Hypothalamus (tissue), 51 donors: ENCODE measurements at regions not wholly inside any gene's neighbourhood (a gene's known extent, or its start where the extent isn't known, plus 50 kb on each side); places are given as distances from the start of the nearest gene placed in this dataset.

ENCODE experiments used
- DNase-seq, 51 donors: peaks; one replicate each; lab custom pipeline; 2025; lab: John Stamatoyannopoulos, UW

DNA sequence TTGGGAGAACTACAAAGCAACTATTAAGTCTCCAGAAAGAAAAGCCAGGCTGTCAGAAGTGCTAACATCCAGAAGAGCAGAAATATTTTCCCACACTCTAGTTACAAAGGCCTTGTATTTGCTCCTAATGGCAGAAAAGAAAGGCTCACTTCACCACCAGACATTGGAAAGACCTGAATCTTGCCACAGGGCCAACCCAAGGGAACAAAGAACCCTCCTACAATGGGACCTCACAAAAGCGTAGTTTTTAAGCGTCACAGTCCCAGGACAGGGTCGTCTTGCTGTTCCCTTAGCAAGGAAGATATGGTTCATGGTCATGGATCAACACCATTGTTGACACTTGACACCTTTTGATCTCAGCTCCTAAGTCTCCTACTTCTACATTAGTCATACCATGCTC is 119.1 kb downstream of the RPS29 start:
- no peak for DNase-seq

DNA sequence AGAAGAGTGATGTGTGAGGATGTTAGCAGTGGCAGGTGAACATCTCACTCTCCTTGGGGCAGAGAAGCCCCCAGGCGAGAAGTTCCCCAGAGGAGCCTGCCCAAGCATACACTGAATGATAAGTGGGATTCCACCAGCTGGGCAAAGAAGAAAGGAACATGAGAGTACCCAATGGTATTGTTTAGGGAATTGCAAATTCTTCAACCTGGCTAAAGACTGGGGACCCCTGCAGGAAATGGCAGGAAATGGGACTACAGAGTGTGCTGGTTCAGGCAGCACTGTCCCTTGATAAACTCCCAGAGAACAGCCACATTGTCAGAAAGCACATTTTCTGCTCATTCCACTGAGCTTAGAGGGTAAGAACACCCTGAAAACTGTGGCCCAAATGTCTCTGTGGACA is 121.3 kb downstream of the RPS29 start:
- no peak for DNase-seq

DNA sequence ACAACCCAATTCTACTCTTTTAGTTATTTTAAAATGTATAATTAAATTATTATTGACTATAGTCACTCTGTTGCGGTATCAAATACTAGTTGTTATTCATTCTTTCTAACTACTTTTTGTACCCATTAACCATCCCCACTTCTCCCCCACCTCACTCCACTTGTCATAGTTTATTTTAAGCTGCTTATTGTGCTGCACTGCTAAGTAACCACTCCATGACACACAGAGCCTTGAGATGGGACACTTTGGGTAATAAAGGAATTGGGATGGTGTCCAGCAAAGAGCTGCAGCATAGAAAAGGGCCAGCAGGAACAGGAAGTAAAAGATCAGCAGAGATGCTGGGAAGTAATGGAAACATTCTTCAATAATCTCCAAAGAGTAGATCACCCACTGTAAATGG is 123.0 kb downstream of the RPS29 start:
- DNase-seq: no peak

DNA sequence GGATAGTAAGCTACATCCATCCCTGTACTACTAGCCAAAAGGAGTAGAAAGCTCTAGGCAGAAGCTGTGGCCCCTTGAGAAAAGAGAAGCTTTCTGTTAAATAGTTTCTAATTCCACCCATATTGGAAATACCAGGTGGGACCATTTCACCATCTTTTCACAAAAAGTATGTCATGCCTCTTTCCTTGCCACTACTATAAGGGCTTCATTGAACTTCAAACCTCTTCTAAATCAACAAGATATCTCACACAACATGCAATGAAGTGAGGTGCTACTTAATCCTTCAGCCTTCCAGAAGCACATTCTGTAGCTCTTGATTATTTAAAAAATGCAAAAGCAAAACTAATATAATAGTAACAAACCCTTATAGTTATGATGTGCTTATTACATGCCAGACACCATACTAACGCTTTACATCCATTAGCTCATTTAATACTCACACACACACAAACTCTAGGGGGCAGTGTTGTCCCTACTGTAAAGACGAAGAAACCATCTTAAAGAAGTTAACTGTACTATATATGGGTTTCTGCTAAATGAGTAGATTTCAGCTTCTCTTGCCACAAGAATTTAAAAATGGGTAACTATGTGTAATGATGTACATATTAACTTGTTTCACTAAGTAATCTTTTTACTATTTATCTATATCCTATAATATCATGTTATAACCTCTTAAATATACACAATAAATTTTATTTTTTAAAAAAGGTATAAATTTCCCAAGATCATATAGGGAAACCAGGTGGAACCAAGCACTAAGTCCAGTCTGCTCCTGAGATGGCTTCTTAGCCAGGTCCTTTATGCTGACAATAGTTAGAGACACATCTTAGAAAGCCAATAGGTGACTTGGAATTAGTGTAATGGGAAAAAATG is 124.4 kb downstream of the RPS29 start:
- DNase-seq: peak in 3 of 51 donors; percentile 1 to 12 (median 1)

DNA sequence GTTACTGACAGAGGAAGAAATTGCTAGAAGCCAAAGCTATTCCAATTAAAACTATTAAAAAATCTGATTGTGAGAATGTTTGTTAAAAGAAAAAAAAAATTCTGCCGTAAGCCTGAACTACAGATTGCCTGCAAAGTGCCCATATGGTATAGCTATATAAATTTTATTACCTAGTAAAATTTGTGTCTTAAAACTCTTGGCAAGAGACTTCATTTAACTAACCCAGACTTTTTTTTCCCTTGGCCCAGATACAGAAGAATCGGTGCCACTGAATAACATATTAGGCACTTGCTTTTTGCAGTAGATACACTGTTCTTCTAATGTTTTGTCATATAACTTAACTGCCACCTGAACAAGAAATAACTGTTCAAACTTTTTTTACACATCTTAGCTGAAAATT is 125.5 kb downstream of the RPS29 start:
- no peak for DNase-seq

DNA sequence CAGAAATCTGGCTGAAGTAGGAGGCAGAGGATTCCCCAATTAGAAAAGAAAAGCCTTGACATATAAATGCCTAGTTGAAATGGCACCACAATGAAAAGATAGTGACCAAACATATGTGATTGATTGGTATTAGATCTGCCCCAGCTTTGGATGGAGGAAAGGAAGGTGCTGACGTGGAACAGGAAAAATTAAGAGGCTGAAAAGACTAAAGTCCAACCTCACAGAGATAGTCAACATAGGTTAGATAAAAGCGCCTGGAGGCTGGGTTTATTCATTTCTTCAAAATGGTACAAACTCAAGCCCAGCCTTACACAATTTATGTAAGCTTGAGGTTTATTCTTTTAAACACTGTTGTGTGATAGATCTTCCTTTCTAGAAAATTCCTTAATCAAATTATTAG is 129.6 kb downstream of the RPS29 start:
- DNase-seq: no peak

DNA sequence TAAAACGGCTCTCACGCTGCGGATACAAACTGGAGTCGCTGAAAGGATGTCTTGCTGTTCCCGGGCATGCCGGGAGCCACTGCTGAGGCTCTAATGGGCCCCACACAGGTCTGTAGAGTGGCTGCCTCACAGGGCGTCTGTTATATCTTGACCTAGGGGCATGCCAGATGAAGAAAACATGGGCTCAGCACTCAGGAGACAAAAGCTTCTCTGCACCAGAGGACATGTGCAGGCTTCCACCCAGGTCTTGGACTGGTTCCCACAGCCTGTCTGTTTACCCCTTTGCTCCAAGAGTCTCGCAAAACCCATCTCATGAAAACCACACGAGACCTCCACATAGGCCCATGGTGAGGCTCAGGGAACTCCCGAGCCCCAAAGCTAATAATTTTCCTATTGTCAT is 134.2 kb downstream of the RPS29 start:
- DNase-seq: no peak

DNA sequence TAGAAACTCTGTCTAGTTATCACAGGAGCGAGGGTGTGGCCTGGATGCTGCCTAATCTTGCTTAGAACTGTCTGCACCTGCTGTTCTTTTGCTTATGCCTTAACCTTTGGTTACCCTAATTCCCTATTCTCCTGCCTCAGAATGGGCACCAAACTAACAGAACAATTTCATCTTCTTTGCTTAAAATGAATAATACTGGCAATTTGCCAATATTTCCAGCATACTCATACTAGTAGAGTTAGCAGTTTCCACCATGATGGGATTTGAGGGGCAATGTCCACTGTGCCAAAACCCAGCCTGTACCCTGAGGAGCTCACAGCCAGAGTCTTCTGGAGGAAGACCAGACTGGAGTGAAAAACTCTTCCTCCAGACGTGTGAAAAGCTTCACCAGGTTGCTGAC is 136.4 kb downstream of the RPS29 start:
- DNase-seq: no peak

DNA sequence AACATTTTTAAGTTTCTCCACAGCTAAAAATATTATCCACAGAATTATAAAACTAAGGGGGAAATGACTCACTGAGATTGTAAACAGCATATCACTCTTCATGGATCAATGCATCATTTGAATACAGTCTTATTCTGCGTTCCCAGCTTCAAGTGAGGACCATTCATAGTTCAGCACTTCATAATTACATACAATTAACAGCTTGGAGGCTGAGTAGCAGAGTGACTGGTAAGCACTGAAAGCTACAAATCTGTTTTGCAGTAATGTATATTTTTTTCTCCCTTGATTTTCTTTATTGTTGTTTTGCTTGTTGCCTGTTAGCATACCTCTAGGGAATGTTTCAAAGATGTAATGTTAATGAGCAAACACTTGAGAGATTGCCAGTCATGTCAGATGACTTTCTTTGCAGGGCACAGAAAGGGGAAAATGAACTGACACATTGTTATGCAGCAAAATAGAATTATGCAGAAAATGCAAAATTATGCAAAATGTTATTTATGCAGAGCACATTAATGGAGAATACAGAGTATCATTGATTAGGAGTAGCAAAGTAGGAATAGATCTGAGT is 138.6 kb downstream of the RPS29 start:
- DNase-seq: peak in 1 of 51 donors; percentile 3

DNA sequence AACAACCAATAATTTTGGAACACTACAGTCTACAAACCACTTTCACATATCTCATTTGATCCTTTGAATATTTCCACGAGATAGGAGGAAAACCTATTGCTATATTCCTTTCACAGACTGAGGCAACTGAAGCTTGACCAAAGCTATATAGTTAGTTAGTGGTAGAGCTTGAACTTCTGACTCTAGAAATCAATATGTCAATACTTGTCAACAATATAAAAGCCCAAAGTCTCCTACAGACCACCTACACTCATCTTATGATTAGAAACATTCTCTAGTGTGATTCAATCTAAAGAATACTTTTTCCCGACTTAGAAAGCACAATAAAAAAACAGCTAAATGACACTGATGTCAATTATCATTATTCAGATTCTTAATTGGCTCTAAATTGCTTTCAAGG is 139.4 kb downstream of the RPS29 start:
- no peak for DNase-seq

DNA sequence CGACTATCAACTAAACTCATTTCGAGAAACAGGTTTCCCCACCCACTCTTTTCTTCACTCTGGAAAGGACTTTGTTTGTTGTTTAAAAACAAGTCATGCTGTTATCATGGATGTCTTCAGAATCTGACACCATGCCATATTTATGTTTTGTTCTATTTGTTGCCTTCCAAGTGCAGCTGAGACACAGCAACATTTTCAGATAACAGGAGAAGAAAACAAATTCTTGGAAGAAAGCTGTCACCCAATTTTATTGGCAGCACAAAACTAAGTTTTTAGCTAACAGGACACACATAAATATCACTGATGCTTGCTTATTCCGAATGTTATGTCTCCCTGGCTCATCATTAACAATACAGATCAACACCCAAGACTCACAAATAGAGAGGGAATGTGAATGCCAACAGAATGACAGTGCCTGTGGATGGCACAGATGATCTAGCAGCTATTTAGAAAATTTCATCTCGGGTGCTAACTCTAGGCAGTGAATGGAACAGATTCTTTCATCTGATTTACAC is 147.9 kb downstream of the RPS29 start:
- DNase-seq: no peak

DNA sequence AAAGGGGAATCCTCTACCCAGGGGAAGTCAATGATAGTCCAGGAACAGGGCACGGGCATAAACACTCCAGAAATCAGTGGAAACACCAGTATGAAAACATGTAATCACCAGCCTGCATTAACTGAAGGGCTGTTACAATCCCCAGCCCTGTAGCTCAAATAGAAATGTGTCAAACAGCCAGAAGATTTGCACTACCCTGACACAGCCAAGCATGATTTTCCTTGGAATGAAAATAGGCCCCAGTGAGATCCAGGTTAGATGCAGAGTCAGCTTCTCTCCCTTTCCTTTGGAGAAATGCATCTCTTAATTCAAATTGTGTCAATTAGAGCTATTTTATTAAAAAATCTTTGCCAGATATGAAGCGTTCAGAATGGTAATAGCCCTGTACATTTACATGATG is 158.1 kb downstream of the RPS29 start:
- DNase-seq: no peak

DNA sequence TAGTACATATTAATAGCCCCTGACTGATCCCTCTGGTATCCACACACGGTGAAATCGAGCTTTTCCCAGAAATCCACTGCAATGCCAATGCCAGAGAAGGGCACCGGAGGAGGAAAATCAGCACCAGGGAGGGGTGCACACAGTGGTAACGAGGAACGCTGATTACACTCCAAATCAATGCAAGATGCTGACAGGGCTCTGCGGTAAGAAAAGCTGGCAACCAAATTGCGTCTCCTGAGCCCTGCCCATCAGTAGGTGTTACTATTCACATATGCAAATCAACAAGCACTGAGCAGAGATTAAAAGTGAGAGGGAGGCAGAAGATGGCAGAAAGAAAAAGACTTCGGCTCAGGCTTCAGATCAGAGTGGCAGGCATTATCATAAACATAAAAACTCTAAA is 159.1 kb downstream of the RPS29 start:
- DNase-seq: peak in 2 of 51 donors; percentile 4 to 8

DNA sequence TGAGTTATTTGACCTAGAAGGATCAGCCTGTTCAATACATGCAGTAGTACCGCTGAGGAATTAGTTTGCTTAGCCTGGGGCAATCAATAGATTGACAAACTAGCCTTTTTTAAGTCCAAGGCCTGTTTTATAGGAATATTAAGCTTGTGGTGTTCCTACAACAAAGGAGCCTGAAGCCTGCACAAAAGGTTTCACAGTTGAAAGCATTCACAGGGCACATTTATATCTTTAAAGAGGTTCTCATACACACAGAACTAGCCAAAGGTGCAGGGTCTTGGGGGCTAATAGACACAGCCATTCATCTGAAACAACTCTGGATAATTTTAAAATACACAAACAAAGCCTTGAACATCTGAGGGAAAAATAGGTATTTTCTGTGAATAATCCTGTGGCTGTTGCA is 160.3 kb downstream of the RPS29 start:
- DNase-seq: no peak

DNA sequence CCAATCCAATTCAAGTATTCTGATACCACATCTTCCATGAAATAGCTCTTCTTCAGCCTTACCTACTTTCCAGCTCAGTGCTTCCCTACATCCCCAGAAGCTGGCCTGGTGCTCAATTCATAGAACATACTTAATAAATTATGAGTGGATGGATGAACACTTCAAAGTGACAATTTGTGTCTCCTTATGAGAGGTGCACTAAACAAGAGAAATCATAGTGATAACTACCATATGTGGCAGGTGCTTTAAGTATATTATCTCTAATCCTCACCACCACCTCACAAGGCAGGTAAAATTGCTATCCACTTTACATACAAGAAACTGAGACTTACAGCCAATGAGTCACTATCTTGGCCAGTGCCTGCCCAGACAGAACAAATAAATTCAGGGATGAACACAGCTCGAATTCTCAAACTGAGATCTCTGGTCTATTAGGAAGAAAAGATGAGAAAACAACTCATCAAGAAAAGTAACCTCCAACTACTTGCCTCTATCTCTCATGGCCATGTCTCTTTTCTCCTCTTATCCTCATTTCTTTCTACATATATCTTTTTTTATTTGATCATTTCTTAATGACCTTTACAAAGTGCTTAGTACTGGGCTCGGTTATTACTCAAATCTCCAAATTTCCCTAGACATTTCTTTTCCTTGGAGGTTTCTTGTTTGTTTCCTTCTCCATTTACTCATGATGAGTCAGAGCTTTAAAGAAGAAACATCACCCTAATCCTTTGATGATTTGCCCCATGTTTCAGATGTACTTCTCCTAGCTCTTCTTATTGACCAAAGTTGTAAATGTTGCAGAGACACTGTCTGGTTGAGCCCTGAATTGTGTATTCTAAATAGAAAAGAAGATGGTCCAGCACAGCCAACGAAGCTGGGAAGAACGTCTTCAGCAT is 161.5 kb downstream of the RPS29 start:
- no peak for DNase-seq

DNA sequence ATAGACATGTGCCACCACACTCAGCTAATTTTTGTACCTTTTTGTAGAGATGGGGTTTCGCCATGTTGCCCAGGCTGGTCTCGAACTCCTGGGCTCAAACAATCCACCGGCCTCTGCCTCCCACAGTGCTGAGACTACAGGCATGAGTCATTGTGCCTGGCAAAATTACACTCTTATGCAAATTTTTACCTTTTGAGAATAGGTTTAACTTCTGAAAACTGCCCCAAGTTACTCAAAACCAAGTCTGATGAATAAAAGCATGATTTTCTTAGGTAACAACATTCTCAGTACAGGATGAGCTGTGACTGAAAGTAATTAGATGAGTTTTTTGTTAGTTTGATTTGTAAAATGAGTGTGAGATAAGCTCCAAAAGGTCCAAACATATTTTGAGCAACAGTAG is 166.0 kb downstream of the RPS29 start:
- no peak for DNase-seq

DNA sequence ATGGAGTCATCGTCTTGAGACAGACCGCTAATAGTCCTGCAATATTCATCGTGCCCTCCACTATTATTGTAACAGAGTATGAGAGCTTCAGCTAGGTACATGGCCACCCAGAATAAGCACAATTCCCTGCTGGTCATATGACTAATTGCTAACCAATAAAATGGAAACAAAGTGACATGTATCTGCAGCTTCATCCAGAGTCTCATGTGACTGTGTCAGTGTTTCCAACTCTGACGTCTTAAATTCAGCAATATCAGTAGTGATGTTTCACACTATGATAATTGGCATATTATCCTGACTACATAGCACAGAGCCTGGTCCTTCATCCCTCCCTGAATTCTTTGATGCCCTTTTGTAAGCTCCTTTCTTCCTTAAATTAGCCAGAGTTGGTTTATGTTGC is 167.4 kb downstream of the RPS29 start:
- no peak for DNase-seq

DNA sequence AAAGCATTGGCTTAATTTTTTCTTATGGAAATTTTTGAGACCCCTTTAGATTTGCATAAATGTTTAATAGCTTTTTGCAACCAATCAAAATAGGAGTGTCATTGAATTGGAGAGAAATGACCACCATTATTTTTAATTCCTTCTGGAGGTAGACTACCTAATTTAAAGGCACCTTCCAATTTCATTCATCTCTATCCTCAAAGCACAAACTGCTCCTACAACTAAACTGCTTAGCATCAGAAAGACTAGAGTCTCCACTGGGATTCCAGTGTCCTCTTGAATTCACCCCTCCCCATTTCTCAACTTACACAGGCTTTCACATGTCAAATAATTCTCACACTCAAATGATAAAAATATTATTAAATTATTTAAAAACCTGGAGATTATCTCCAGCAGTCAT is 168.4 kb downstream of the RPS29 start:
- DNase-seq: no peak

DNA sequence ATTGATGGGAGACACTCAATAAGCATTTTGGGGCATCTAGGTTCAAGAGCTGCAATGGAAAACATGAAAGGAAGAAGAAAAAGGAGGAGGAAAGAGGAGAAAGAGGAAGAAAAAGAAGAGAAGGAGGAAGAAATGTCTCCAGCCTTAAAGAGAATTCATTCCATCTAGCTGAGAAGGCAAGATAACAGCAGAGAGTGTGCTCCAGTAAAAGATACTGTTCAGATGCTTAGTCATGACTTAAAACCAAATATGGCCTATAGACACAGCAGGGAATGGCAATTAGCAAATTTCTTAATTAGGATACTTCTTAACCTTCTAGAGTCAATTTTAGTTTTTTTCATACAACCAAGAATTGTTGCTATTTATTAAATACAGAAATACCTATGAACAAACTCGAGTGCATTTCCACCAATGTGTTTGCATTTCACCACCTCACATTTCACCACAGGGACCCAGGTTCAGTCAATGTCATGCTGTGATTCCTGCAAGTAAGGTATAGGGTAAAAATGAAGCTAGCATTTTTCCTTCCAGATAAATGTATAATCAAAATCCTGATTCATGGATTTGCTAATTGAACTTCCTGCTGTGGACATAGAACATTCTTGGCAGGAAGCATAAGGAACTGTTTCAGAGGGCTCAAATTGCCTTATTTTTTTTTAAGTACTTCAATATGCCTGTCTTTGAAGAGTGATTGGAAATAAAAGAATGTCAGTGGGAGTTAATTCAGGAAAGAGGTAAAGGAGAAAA is 177.8 kb downstream of the RPS29 start:
- no peak for DNase-seq

DNA sequence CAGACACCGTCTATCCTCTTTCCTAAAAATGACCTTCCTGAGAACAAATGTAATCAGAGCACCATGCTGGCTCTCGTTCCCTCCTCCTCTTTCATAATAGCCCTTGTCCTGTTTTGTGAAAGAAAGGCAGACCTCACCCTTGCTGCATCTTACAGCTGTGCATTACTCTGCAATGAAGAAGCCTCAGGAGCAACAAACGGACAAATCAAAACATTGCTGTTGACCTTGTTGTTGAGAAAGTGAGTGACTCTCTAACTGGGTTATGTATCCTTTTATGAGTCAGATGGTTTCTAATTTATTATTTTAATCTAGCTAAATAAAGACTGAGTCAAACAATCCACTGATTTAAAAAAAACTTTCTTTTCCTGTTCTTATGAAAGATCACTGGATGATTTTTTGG is 180.9 kb downstream of the RPS29 start:
- DNase-seq: no peak

DNA sequence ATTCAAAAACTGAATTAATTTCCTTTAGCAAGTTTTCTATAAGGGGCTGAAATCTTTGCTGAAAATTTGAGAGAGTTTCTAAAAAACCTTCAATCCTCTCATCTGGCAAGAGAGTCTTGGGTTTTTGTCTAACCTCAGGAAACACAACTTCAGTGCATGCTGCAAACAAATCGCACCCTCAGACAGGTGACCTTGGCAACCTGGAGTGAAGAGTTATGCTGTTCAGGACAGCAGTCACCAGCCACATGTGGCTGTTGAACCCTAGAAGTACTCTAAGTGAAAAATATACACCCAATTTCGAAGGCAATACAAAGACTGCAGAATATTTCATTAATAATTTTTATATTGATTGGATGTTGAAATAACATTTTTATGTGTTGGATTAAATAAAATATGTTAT is 184.8 kb downstream of the RPS29 start:
- no peak for DNase-seq
